Thoracic aorta (tissue), 2 donors: ENCODE measurements at regions not wholly inside any gene's neighbourhood (a gene's known extent, or its start where the extent isn't known, plus 50 kb on each side); places are given as distances from the start of the nearest gene placed in this dataset.

Source experiments
- ATAC-seq: fragments of 150-250 bp; one replicate; pipeline ENCODE4 v1.8.0; 2017; ENCODE audit warnings: low read depth; ENCODE audit not compliant: insufficient number of reproducible peaks, low FRiP score
- DNase-seq: peaks from one replicate; pipeline ENCODE4 v3.0.0-alpha.2; 2020; ENCODE audit warnings: low spot score
- H3K27ac ChIP-seq, 2 donors: fragments of 200-600 bp; sonication (generic); 1 replicate in 1 of 2; 2 replicates in 1 of 2; pipeline ENCODE4 v1.5.1; 2016; ENCODE audit warnings: mild to moderate bottlenecking in 2 of 2, moderate library complexity in 2 of 2
- H3K27me3 ChIP-seq: fragments of 200-600 bp; sonication (generic); replicated peaks from 2 replicates; pipeline ENCODE4 v1.6.0; 2016; ENCODE audit warnings: mild to moderate bottlenecking; ENCODE audit not compliant: insufficient read depth
- H3K36me3 ChIP-seq: fragments of 200-600 bp; sonication (generic); one replicate; pipeline ENCODE4 v1.5.1; 2016
- H3K4me1 ChIP-seq, 2 donors: fragments of 200-600 bp; sonication (generic); 1 replicate in 1 of 2; 2 replicates in 1 of 2; pipeline versions ENCODE4 v1.5.1 to v1.6.0; 2016; ENCODE audit warnings: low read depth in 2 of 2, mild to moderate bottlenecking in 1 of 2; ENCODE audit not compliant: control insufficient read depth in 1 of 2
- H3K4me3 ChIP-seq: fragments of 200-600 bp; sonication (generic); 2 replicates; pipeline ENCODE4 v1.5.1; 2016; ENCODE audit warnings: mild to moderate bottlenecking
- H3K9me3 ChIP-seq: fragments of 200-600 bp; sonication (generic); 2 replicates; pipeline ENCODE4 v1.5.1; 2016
- CTCF ChIP-seq: fragments of 200-600 bp; sonication (generic); IDR thresholded peaks from one replicate; pipeline ENCODE4 v1.5.1; 2019; ENCODE audit warnings: antibody characterized with exemption

GRCh38 chr10:10204415-10204814, 813.3 kb upstream of the CELF2 start:
- ATAC-seq (no peak), DNase-seq (no peak)
- H3K4me1 ChIP-seq = no peaks in the 10 kb centered on the region
- no peak overlapping the region for H3K4me3 ChIP-seq
- H3K36me3 ChIP-seq = no peaks in the 10 kb centered on the region
- no peak for TF ChIP-seq CTCF
- H3K9me3 ChIP-seq = peaks cover 8% of the 10 kb centered on the region
- no peaks in the 10 kb centered on the region for H3K27me3 ChIP-seq
- no peak overlapping the region for H3K27ac ChIP-seq

- Histone ChIP-seq H3K27ac (no peak overlapping the region), H3K36me3 (no peaks in the 10 kb centered on the region), H3K4me1 (no peaks in the 10 kb centered on the region), H3K27me3 (no peaks in the 10 kb centered on the region), H3K9me3 (peaks cover 8% of the 10 kb centered on the region), H3K4me3 (no peak overlapping the region)
- TF ChIP-seq CTCF = no peak
- ATAC-seq (no peak), DNase-seq (no peak)
Observed at GRCh38 chr10:10205906-10206305, 811.8 kb upstream of the CELF2 start.

- Histone ChIP-seq H3K27me3 (no peaks in the 10 kb centered on the region), H3K27ac (no peak overlapping the region), H3K36me3 (no peaks in the 10 kb centered on the region), H3K4me3 (no peak overlapping the region), H3K9me3 (peaks cover 8% of the 10 kb centered on the region), H3K4me1 (no peaks in the 10 kb centered on the region)
- ATAC-seq = no peak
- no peak for TF ChIP-seq CTCF
- DNase-seq = no peak
Observed at GRCh38 chr10:10207538-10207937, 810.1 kb upstream of the CELF2 start.

GRCh38 chr10:10208196-10208595, 809.5 kb upstream of the CELF2 start:
- no peak for ATAC-seq
- Histone ChIP-seq H3K27ac (no peak overlapping the region), H3K9me3 (peaks cover 8% of the 10 kb centered on the region), H3K4me3 (no peak overlapping the region), H3K4me1 (no peaks in the 10 kb centered on the region), H3K27me3 (no peaks in the 10 kb centered on the region), H3K36me3 (no peaks in the 10 kb centered on the region)
- DNase-seq = no peak
- TF ChIP-seq CTCF = no peak

GRCh38 chr10:10209167-10209566, 808.5 kb upstream of the CELF2 start:
- no peaks in the 10 kb centered on the region for H3K36me3 ChIP-seq
- no peak for TF ChIP-seq CTCF
- H3K4me1 ChIP-seq = no peaks in the 10 kb centered on the region
- no peak for DNase-seq
- H3K4me3 ChIP-seq = no peak overlapping the region
- H3K27me3 ChIP-seq = no peaks in the 10 kb centered on the region
- ATAC-seq = no peak
- peaks cover 5% of the 10 kb centered on the region for H3K9me3 ChIP-seq
- H3K27ac ChIP-seq = no peak overlapping the region
